ENCODE measurements at regions not wholly inside any gene's neighbourhood (a gene's known extent, or its start where the extent isn't known, plus 50 kb on each side); places are given as distances from the start of the nearest gene placed in this dataset.
"Not testable (repeated sequence)": the region's sequence is repeated elsewhere in the genome, so short reads cannot be mapped to it uniquely, and the experiment has no call there.

DNA sequence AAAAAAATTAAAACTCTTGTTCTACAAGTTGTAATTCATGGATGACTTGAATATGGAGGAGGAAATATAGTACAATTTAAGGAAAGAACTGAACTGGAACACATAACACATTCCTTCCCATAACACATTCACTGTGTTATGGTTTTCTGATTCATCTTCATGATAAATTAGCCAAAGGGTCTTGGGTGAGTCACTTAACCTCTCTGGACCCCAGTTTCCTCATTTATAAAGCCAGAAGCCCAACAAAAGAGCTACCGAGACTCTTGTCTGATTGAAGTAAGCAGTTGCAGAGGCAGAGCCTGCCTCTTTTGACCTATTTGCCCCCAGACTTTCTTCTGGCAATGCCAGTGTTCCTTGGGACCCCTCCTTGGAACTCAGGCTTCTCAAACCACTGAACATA, 161.9 kb upstream of the KCTD3 start:
- DNase-seq: no peak

DNA sequence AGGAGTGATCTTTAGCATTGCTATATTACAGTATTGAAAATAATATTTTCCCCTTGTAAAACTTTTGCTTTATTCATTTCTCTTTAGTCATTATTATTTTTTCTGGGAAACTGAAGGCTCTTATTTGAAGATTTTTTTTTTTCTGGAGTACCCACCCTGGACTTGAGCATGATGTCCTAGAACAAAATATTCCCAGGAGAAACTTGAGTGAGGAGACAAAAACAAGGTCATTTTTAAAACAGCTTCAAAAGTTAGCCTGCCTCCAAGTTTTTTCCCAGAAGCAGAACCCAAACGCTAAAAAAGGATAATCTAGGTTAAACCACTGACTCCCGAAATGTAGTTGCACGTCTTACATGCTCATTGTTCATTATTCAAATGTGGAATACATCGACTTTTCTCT, 160.2 kb upstream of the KCTD3 start:
- no peak for DNase-seq

GRCh38 chr1:215407575-215407974, 159.5 kb upstream of the KCTD3 start:
- DNase-seq: no peak

GRCh38 chr1:215409546-215409945, 157.6 kb upstream of the KCTD3 start:
- DNase-seq: not testable (repeated sequence)

DNA sequence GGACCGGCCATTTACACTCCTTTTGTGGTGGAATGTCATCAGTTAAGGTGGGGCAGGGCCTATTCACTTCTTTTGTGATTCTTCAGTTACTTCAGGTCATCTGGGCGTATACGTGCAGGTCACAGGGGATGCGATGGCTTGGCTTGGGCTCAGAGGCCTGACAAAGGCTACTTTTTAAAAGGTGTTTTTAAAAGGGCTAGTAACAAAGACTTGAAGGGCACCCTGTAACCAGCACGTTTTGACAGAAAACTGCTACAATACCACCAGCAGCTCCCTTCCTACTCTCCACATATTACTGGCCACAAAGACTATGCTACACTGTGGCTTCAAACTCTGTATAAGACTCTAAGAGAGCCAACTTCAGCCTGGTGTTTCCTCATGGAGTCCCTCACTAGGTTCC, 151.6 kb upstream of the KCTD3 start:
- DNase-seq: not testable (repeated sequence)

DNA sequence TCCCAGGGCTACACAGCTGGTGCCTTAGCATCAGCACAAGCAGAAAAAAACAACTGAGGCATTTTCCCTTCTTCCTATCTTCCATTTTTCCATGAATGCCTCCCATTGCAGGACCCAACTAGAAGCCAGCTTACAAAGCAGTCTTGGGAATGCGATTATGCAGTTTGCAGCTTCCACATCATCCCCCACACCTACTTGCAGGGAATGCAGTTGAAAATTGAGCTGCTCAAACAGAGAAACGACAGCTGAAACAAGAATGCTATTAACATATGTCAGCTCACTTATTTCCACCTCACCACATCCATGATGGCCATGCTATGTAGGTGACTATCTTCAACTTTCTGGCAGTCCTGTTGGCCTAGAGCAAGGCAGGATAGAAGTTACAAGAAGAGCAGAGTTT, 150.6 kb upstream of the KCTD3 start:
- DNase-seq: no peak

- no peak for DNase-seq
Observed at GRCh38 chr1:215417122-215417521, 150.0 kb upstream of the KCTD3 start.

DNA sequence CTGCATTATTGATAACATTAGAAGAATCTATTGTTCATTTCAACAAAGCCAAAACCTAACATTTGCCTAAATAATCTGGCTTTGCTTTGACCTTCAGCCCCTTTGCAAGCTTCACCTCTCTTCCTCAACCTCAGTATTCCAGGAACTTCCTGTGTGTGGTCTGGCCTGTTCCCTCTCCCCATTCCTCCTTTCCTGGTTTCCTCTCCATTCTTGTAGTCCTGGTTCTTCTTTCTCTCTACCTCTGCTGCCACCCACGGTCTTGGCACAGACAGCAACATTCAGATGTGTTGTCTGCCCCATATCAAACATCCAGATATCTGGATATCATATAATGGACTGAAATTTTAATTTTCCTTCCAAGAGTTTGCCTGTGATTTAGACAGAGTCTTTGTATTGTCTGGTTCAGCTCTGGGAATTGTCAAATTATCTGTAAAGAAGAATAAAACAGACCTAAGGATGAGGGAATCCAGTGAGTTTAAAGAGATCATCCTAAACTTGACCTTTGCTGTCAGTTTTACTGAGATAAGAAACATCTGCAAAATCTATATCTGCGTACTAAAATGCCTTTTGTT, 148.1 kb upstream of the KCTD3 start:
- DNase-seq: no peak

DNA sequence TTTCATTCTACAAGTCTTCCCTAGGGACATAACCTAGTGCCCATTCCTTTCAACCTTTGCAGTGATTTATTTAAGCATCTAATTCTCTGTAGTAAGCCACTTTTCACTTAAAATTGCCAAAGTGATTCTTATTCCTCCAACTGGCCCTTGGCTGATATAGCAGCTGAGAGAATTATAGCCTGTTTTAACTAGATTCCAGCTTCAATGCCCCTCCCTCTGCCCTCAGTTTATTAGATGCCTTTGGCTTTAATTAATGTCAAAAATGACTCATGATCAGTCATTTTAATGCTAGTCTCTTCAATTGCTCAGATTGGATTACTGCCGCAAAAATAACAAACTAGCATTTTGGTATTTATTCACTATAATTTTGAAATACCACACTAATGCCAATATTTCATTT, 145.4 kb upstream of the KCTD3 start:
- no peak for DNase-seq

GRCh38 chr1:215423288-215423687, 143.8 kb upstream of the KCTD3 start:
- DNase-seq: no peak

DNA sequence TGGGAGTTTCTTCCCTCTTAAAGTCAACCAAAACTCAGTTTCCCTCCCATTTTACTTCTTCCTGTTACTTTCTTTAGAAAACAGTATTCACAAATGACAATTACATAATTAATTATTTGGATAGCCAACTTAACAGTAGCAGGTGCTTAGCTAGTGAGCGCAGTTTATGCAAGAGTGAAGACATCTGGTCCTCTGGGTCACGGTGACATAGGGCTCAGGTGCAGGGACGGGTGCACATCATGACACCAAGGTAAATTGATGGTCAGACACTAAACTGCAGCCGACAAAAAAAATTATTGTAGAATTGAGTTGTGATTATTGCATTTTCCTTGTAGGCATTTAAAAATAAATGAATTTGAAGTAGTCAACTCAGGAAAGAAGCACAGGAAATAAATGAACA, 142.0 kb upstream of the KCTD3 start:
- no peak for DNase-seq

GRCh38 chr1:215426101-215426500, 141.0 kb upstream of the KCTD3 start:
- no peak for DNase-seq

DNA sequence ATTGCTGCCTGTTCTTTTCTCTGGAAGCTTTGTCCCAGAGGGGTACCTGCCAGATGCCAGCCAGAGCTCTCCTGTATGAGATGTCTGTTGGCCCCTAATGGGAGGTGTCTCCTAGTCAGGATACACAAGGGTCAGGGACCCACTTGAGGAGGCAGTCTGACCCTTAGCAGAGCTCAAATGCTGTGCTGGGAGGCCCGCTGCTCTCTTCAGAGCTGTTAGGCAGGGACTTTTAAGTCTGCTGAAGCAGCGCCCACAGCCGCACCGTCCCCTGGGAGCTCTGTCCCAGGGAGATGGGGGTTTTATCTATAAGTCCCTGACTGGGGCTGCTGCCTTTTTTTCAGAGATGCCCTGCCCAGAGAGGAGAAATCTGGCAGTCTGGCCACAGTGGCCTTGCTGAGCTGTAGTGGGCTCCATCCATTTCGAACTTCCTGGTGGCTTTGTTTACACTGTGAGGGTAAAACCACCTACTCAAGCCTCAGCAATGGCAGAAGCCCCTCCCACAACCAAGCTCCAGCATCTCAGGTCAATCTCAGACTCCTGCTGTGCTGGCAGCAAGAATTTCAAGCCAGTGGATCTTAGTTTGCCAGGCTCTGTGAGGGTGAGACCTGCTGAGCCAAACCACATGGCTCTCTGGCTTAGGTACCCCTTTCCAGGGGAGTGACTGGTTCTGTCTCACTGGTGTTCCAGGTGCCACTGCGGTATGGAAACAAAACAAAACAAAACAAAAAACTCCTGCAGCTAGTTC, 134.4 kb upstream of the KCTD3 start:
- not testable (repeated sequence) for DNase-seq

DNA sequence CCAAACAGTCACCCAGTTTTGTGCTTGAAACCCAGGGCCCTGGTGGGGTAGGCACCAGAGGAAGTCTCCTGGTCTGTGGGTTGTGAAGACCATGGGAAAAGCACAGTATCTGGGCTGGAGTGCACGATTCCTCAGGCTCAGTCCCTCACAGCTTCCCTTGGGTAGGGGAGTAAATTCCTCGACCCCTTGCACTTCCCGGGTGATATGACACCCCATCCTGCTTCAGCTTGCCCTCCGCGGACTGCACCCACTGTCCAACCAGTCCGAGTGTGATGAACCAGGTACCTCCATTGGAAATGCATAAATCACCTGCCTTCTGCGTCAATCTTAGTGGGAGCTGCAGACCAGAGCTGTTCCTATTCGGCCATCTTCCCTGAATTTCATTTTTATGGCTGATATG, 133.9 kb upstream of the KCTD3 start:
- DNase-seq: no peak

GRCh38 chr1:215439549-215439948, 127.6 kb upstream of the KCTD3 start:
- DNase-seq: no peak

- DNase-seq: no peak
Observed at GRCh38 chr1:215444715-215445414, 122.2 kb upstream of the KCTD3 start.

GRCh38 chr1:215448014-215448413, 119.1 kb upstream of the KCTD3 start:
- DNase-seq: not testable (repeated sequence)

DNA sequence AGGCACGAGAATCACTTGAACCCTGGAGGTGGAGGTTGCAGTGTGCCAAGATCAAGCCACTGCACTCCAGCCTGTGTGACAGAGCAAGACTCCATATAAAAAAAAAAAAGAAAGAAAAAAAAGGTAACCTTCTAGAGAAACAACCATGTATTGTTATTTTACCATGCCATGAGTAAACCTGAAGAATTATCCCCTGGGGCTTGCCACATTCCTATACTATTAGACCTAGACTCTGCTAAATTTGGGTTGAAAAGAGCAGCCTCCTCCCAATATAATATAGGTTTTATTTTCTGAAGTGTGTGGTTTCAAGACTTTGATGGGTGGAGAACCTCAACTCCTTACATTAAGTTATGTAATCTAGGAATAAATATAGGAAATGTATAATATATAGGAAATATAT, 118.0 kb upstream of the KCTD3 start:
- DNase-seq: not testable (repeated sequence)

GRCh38 chr1:215453440-215453839, 113.7 kb upstream of the KCTD3 start:
- DNase-seq: no peak

DNA sequence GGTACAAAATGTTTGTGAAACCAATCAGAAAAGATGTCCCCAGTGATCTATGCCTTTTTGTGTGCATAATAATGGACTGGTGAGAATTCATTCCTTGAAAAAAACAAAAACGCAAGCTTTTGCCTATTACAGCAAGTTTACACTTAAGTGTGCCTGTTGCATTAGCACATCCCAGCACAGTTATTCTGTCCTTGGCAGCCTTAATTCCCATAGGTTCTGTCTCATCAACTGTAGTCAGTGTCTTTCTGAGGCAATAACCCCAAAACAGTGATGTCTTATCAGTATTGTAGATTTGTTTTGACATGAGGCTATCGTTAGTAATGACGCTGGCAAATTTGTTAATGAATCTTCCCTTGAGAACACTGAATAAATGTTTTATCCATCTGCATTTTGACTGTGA, 109.9 kb upstream of the KCTD3 start:
- DNase-seq: no peak

- DNase-seq: no peak
Observed at GRCh38 chr1:215458104-215458503, 109.0 kb upstream of the KCTD3 start.

GRCh38 chr1:215458562-215458961, 108.5 kb upstream of the KCTD3 start:
- DNase-seq: no peak

GRCh38 chr1:215459136-215459535, 108.0 kb upstream of the KCTD3 start:
- DNase-seq: no peak

DNA sequence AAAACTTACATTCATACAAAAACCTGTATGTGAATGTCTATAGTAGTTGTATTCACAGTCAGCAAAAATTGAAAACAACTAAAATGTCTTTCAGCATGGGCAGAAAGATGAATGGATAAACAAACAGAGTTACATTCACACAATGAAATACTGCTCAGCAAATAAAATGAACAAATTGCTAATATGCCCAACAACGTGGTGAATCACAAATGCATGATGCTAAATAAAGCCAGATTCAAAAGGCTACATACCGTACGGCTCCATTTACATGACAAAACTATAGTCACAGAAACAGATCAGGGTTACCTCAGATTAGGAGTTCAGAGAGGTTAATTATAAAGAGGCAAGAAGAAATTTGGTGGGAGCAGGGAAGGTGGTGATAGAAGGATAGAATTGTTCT, 100.7 kb upstream of the KCTD3 start:
- no peak for DNase-seq
